Fibroblast of skin of abdomen (primary cell): ENCODE measurements at regions not wholly inside any gene's neighbourhood (a gene's known extent, or its start where the extent isn't known, plus 50 kb on each side); places are given as distances from the start of the nearest gene placed in this dataset.

Experiments
- DNase-seq: peaks from one replicate; pipeline ENCODE4 v3.0.0-alpha.2; 2013

DNA sequence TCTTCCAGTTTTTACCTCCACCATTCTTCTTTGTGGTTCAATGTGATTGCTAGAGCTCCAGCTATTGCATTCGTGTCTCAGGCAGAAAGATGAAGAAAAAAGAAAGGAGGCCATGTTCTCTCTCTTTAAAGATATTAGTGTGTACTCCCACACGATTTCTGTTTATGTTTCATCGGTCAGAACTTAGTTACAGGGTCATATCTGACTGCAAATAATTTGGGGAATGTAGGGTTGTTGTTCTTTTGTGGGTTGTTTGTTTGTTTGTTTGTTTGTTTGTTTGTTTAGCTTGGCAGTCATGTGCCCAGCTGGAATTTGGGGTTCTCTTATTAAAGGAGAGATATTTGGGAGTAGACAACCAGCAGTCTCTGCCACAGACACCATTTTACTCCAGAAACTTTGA is 53.6 kb upstream of the PIK3CG start:
- DNase-seq, result no peak

DNA sequence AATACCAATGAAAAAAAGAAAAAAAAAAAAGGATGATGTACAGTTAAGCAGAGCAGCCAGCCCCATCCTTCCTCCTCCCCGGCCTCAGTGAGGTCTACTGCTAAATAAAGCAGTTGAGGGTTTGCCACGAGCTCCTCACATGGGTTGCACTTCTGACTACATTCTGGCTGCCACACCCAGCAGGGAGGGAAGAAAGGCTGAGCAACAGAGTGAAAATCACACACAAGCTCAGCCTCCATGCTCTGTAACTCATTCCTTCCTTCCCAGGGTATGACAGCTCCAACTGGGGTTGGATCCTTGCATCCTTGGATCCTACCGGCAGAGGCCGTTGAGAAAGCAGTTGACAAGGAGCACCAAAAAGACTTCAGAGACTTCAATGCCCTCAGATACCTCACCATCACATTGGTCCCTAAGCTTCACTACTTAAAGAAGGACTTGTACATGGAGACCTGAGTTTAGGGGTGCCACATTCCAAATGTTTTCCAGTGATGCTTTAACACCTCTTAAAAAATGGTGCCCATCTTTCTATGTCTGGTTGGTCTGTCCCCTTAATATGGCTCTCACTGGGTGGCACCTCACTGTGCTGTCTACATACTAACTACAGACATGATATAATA is 52.9 kb upstream of the PIK3CG start:
- DNase-seq, result no peak

DNA sequence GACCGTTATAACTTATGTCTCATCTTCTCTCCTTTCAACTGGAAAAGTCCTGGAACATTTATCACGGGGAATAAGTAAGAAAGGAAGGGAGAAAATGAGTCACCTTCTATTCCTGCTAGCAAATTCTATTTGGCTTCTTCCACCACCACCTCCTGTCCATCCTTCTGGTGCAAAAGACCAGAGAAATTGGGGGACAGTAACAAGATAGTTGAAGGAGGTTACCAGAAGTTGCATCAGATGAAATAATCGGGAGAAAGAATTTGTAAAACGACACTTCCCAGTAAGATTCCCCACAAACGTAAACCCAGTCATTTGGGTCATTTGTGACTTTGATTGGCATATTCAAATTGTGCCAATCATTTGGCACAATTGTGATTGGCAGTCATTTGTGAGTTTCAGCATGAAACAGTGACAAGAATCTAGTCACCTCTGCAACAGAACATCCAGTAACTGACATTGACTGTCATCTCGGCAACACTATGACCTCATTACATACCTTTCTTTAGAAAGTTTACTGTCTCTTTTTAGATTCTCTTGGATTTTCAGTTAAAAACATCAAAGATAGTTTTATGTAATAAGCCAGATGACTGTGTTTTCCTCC is 51.3 kb upstream of the PIK3CG start:
- DNase-seq, result peak; percentile 63

DNA sequence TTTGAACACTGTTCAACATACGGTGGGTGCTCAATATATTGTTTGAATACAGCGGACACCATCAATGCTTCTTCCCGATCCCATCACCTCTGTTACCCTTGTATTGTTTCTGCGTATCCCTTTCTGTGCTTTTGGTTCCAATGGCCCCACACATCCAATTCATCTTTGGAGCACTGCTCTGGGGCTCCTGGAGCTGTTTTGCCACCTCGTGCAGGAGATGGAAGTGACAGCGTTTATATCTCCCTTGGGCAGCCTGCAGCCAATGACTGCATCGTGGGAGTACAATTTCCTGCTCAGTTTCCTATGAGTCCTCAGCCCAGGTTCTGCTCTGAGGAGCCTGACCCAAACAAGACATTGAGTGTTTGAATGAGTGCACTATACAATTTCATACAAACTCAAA is 50.2 kb upstream of the PIK3CG start:
- DNase-seq, result no peak
